Lower lobe of right lung (tissue), 2 donors: ENCODE measurements at regions not wholly inside any gene's neighbourhood (a gene's known extent, or its start where the extent isn't known, plus 50 kb on each side); places are given as distances from the start of the nearest gene placed in this dataset.

Experiments
- ATAC-seq, 2 donors: fragments of 200-7000 bp; cut with Tn5 transposase; one replicate each; pipeline ENCODE4 v1.9.1; 2020 to 2022; ENCODE audit warnings: mild to moderate bottlenecking in 2 of 2, moderate library complexity in 2 of 2
- DNase-seq: peaks from one replicate; pipeline ENCODE4 v3.0.0-alpha.2; 2020
- H3K27ac ChIP-seq: fragments of 200-600 bp; one replicate; pipeline ENCODE4 v1.8.0; 2022
- H3K27me3 ChIP-seq: fragments of 200-600 bp; one replicate; pipeline ENCODE4 v1.8.0; 2022; ENCODE audit warnings: low read depth
- H3K36me3 ChIP-seq: fragments of 200-600 bp; one replicate; pipeline ENCODE4 v1.8.0; 2022; ENCODE audit warnings: mild to moderate bottlenecking
- H3K4me1 ChIP-seq: fragments of 200-600 bp; one replicate; pipeline ENCODE4 v1.8.0; 2022
- H3K4me3 ChIP-seq: fragments of 200-600 bp; one replicate; pipeline ENCODE4 v1.8.0; 2022; ENCODE audit warnings: mild to moderate bottlenecking
- H3K9me3 ChIP-seq: fragments of 200-600 bp; one replicate; pipeline ENCODE4 v1.8.0; 2022
- intact Hi-C: fragments of 100-400 bp; cut with DNase I; formaldehyde crosslinking; loops from one replicate; pipeline ENCODE4 v1.11.0; 2022
- TF ChIP-seq, protein P1 (sequence below): fragments of 200-600 bp; IDR thresholded peaks from one replicate; pipeline ENCODE4 v1.8.0; 2022; ENCODE audit warnings: antibody characterized with exemption, mild to moderate bottlenecking
- donor health status: DM: no; HTN: yes; CAD: no; lungs with severe emphysema.

DNA sequence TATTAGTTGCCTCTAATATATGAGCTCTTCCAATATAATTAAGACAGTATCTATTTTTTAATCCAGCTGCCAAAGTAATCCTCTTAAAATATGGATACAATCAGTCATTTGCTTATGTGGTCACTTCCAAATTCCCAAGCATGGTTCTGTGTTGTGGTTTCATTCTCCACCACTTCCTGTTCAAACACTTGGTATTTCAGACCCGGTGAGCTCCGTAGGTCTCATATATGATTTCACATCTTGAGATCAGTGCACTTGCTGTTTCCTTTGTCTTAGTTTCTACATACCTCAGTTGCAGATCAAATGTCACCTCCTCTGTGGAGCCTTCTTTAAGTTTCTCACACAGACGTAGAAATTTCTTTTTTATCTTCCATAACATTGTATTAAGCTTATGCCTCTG is 254.2 kb downstream of the KCNS3 start:
- intact Hi-C loops: no loop called here
- DNase-seq (no peak), ATAC-seq (no peak)
- H3K36me3 ChIP-seq: no peaks in the 10 kb centered on the region
- H3K27me3 ChIP-seq: no peaks in the 10 kb centered on the region
- no peaks in the 10 kb centered on the region for H3K9me3 ChIP-seq
- H3K4me1 ChIP-seq: no peaks in the 10 kb centered on the region
- TF ChIP-seq, protein P1, sequence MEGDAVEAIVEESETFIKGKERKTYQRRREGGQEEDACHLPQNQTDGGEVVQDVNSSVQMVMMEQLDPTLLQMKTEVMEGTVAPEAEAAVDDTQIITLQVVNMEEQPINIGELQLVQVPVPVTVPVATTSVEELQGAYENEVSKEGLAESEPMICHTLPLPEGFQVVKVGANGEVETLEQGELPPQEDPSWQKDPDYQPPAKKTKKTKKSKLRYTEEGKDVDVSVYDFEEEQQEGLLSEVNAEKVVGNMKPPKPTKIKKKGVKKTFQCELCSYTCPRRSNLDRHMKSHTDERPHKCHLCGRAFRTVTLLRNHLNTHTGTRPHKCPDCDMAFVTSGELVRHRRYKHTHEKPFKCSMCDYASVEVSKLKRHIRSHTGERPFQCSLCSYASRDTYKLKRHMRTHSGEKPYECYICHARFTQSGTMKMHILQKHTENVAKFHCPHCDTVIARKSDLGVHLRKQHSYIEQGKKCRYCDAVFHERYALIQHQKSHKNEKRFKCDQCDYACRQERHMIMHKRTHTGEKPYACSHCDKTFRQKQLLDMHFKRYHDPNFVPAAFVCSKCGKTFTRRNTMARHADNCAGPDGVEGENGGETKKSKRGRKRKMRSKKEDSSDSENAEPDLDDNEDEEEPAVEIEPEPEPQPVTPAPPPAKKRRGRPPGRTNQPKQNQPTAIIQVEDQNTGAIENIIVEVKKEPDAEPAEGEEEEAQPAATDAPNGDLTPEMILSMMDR: no peak
- H3K27ac ChIP-seq: no peak overlapping the region
- H3K4me3 ChIP-seq: no peak overlapping the region

DNA sequence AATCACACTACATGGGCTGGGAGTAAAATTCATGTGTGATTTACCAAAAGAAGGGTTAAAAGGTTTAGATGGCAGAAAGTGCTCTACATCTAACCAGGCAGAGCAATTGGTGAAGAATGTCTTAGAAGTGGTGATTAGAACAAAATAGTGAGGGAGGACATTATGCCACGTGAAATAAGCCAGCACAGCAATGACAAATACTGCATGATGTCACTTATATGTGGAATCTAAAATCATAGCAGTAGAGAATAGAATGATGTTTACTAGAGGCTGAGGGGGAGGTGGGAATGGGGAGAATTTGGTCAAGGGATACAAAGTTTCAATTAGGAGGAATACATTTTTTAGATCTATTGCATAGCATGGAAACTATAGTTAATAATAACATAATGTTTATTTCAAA is 253.3 kb downstream of the KCNS3 start:
- H3K36me3 ChIP-seq: no peaks in the 10 kb centered on the region
- H3K27me3 ChIP-seq: no peaks in the 10 kb centered on the region
- ATAC-seq (no peak), DNase-seq (no peak)
- H3K9me3 ChIP-seq: no peaks in the 10 kb centered on the region
- intact Hi-C loops: no loop called here
- no peak overlapping the region for H3K27ac ChIP-seq
- H3K4me3 ChIP-seq: no peak overlapping the region
- H3K4me1 ChIP-seq: no peaks in the 10 kb centered on the region
- TF ChIP-seq, protein P1: no peak

DNA sequence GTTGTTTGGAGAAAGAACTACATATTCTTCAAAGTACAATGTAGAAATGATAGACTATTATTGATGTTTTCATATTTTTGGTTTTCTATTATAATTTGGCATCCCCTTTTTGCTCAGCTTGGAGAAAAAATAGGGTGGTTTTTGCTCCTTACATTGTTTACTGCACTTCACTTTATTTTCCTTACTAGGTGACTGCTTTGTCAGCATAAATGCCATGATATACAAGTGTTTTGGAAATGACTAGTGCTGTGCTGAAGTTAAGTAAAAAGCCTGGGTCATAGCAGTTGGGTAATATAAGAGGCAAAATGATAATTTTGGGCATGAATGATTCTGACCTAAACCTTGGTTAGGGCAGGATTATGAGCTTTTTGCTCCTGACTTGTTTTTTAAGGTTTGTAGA is 250.9 kb downstream of the KCNS3 start:
- Histone ChIP-seq H3K36me3 (no peaks in the 10 kb centered on the region), H3K4me3 (no peak overlapping the region), H3K27me3 (no peaks in the 10 kb centered on the region), H3K27ac (no peak overlapping the region), H3K4me1 (no peaks in the 10 kb centered on the region), H3K9me3 (no peaks in the 10 kb centered on the region)
- intact Hi-C loops: no loop called here
- TF ChIP-seq, protein P1: no peak
- ATAC-seq: no peak
- no peak for DNase-seq

DNA sequence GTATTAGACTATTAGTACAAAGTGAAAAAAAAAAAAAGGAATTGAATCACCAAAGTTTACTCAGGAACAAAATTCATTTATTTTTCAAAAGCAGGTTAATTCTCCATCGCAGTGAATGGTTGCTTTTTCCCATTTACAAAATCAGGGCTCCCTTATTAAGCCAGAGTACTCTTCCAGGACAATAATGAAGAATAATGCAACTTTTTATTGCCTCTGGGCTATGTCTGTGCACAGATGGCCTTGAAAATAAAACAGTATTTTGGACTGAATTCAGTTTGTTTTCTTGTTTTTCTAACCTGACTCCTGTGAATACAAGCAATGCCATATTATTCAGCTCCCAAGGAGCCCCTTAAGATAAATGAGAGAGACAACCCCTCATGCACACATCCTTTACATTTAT is 246.8 kb downstream of the KCNS3 start:
- Histone ChIP-seq H3K4me3 (no peak overlapping the region), H3K27ac (no peak overlapping the region), H3K9me3 (no peaks in the 10 kb centered on the region), H3K36me3 (no peaks in the 10 kb centered on the region), H3K4me1 (no peaks in the 10 kb centered on the region), H3K27me3 (no peaks in the 10 kb centered on the region)
- ATAC-seq (no peak), DNase-seq (no peak)
- TF ChIP-seq, protein P1: no peak
- intact Hi-C loops: no loop called here

DNA sequence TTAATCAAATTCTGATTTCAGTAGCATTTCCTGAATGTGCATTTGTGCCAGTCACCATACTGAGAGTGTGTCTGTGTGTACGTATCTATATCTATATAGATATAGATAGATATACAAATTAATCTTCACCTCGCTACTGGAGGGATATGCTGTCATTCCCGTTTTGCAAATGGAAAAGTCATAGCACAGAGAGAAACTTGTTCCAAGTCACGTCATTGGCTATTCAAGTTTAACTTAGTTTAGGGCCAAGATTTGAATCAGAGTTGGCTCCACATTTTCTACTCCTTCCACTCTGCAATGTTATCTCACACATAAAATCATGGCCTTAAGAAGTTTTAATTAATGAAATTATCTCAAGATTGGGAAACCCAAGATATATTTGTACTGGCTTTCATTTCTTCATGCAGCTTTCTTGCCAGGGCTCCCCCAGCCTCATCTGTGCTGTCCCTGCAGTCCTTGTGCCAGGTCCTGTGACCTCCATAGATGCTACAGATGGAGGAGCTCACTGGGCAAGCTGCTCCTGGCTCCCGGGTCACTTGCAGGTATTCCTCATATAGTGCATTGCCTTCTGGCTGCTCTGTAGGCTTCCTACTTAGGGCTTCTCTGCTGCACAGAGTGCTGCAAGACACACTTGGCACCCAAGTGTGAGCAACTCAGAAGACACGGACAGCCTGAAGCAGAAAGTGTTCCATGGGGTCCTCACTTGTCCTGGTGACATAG is 245.8 kb downstream of the KCNS3 start:
- intact Hi-C loops: no loop called here
- no peak overlapping the region for H3K27ac ChIP-seq
- no peak for DNase-seq

More for the DNA sequence above, 245.8 kb downstream of the KCNS3 start:
- Histone ChIP-seq H3K4me1 (no peaks in the 10 kb centered on the region), H3K27me3 (no peaks in the 10 kb centered on the region), H3K4me3 (no peak overlapping the region), H3K9me3 (no peaks in the 10 kb centered on the region), H3K36me3 (no peaks in the 10 kb centered on the region)
- TF ChIP-seq, protein P1: no peak
- no peak for ATAC-seq
